Heart left ventricle (tissue), 16 donors: ENCODE measurements at regions not wholly inside any gene's neighbourhood (a gene's known extent, or its start where the extent isn't known, plus 50 kb on each side); places are given as distances from the start of the nearest gene placed in this dataset.

Experiments used
- ATAC-seq, 4 donors: fragments of 200-7000 bp; cut with Tn5 transposase; one replicate each; pipeline ENCODE4 v1.9.1; 2020 to 2022; ENCODE audit warnings: moderate library complexity in 4 of 4, mild to moderate bottlenecking in 3 of 4, moderate number of reproducible peaks in 1 of 4
- DNase-seq, 5 donors: peaks; one replicate each; pipeline ENCODE4 v3.0.0-alpha.2; 2020
- H3K27ac ChIP-seq, 12 donors: fragments of 200-600 bp; sonication (generic) in 4 of 12; one replicate each; pipeline versions ENCODE4 v1.5.0 to v1.8.0; 2016 to 2022; ENCODE audit warnings: mild to moderate bottlenecking in 2 of 12
- H3K27me3 ChIP-seq, 9 donors: fragments of 200-600 bp; sonication (generic) in 2 of 9; one replicate each; pipeline versions ENCODE4 v1.5.1 to v1.8.0; 2016 to 2022; ENCODE audit warnings: mild to moderate bottlenecking in 3 of 9
- H3K36me3 ChIP-seq, 9 donors: fragments of 200-600 bp; sonication (generic) in 2 of 9; one replicate each; pipeline versions ENCODE4 v1.5.0 to v1.8.0; 2018 to 2022; ENCODE audit warnings: mild to moderate bottlenecking in 2 of 9
- H3K4me1 ChIP-seq, 12 donors: fragments of 200-600 bp; sonication (generic) in 4 of 12; one replicate each; pipeline versions ENCODE4 v1.5.0 to v1.8.0; 2016 to 2022; ENCODE audit warnings: mild to moderate bottlenecking in 3 of 12
- H3K4me3 ChIP-seq, 12 donors: fragments of 200-600 bp; sonication (generic) in 4 of 12; one replicate each; pipeline versions ENCODE4 v1.5.0 to v1.8.0; 2017 to 2022; ENCODE audit warnings: mild to moderate bottlenecking in 9 of 12, moderate library complexity in 4 of 12
- H3K9me3 ChIP-seq, 12 donors: fragments of 200-600 bp; sonication (generic) in 4 of 12; one replicate each; pipeline versions ENCODE4 v1.5.0 to v1.8.0; 2016 to 2022; ENCODE audit warnings: mild to moderate bottlenecking in 1 of 12
- POLR2A ChIP-seq, 2 donors: fragments of 450-650 bp; IDR thresholded peaks; one replicate each; pipeline ENCODE4 v1.6.1; 2017; ENCODE audit warnings: antibody characterized with exemption in 2 of 2, mild to moderate bottlenecking in 2 of 2, moderate library complexity in 2 of 2
- WGBS, 4 donors: extraction: QIAGEN DNeasy Blood & Tissue Kit in 2 of 4; methylation state at CpG; one replicate each; pipeline versions ENCODE4 v1.1.5 to v1.1.7; 2013 to 2018; 5-methylcytosine and 5-hydroxymethylcytosine counted together
- intact Hi-C, 10 donors: fragments of 100-400 bp; cut with DNase I; formaldehyde crosslinking; loops; one replicate each; pipeline versions ENCODE4 v1.11.1 to v1.14.2; 2022
- TF ChIP-seq, protein P1 (sequence below), 12 donors: fragments of 200-600 bp; sonication (generic) in 4 of 12; IDR thresholded peaks; one replicate each; pipeline versions ENCODE4 v1.5.0 to v1.8.0; 2018 to 2022; ENCODE audit warnings: antibody characterized with exemption in 12 of 12, mild to moderate bottlenecking in 5 of 12
- donor health status: ischemic (EF 13 %, LVEDD 7.1; RV severe dilation, severe dysfunction).
- donor health status: healthy with polysubstance abuse.
- donor health status: DM: no; HTN: yes; CAD: no.
- donor health status: DM: no; HTN: no; CAD: no.
- donor health status: ischemic (EF 25% LVEDD 6.9; RV normal size, moderate dysfunction).
- donor health status: ischemic (EF 25% LVEDD 5.7; RV mildly dilated, moderate dysfunction).
- donor health status: healthy.
- donor health status: DM: yes; HTN: yes; CAD: no.
- donor health status: ischemic (EF 35%, LVEDD 5.7; RV mildly dilated, moderate dysfunction).
- donor health status: nonischemic (EF 11% LVEDD 7.7; RV severe dilation, severe dysfunction).
- donor health status: DM: yes; HTN: yes; CAD: no.
- donor health status: PGD.
- donor health status: ischemic (EF 29% LVEDD 5.4; RV normal size, mild dysfunction).
- donor health status: nonischemic (EF 23%, LVEDD 6.1; RV moderate dilation, normal function).

DNA sequence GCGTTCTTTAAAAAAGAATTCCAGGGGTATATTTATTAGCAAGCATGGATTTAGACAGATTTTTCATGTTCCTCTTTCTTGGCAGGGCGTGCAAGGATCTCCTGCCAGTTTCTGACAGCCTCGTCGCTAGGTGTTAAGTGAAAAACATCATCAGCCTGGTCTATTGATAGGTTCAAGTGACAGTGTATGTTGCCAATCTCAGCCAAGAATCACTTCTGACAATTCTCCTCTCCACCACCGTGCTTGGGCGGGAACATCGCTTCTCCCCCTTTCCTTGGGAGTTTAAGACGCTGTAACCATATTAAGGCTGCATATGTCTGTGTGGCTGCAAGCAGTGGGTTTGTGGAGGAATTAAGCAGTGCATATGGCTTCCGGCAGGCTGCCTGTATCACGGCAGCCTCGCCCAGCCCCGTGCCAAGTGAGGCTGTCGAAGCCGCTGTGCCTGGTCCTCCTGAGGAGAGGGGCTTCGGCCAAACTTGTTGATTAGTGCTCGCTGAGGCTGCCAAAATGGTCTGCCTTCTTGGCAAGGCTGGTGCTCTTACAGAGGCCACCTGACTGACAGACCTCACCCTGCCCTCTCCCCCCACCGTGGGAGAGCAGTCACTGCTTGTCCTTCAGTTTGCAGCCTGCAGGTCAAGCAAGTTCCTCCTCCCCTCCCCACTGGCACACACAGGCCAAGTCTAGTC, 132.2 kb upstream of the MPHOSPH6 start:
- TF ChIP-seq, protein P1, sequence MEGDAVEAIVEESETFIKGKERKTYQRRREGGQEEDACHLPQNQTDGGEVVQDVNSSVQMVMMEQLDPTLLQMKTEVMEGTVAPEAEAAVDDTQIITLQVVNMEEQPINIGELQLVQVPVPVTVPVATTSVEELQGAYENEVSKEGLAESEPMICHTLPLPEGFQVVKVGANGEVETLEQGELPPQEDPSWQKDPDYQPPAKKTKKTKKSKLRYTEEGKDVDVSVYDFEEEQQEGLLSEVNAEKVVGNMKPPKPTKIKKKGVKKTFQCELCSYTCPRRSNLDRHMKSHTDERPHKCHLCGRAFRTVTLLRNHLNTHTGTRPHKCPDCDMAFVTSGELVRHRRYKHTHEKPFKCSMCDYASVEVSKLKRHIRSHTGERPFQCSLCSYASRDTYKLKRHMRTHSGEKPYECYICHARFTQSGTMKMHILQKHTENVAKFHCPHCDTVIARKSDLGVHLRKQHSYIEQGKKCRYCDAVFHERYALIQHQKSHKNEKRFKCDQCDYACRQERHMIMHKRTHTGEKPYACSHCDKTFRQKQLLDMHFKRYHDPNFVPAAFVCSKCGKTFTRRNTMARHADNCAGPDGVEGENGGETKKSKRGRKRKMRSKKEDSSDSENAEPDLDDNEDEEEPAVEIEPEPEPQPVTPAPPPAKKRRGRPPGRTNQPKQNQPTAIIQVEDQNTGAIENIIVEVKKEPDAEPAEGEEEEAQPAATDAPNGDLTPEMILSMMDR (IDR thresholded peaks at IDR 0.05), result no peak
- TF ChIP-seq POLR2A (IDR thresholded peaks at IDR 0.05), result no peak
- no peaks in the 10 kb centered on the region for H3K36me3 ChIP-seq
- 29 to 44% (median 33%) methylated on average over 14 to 17 of the region's 17 CpGs for WGBS, 4 donors

DNA sequence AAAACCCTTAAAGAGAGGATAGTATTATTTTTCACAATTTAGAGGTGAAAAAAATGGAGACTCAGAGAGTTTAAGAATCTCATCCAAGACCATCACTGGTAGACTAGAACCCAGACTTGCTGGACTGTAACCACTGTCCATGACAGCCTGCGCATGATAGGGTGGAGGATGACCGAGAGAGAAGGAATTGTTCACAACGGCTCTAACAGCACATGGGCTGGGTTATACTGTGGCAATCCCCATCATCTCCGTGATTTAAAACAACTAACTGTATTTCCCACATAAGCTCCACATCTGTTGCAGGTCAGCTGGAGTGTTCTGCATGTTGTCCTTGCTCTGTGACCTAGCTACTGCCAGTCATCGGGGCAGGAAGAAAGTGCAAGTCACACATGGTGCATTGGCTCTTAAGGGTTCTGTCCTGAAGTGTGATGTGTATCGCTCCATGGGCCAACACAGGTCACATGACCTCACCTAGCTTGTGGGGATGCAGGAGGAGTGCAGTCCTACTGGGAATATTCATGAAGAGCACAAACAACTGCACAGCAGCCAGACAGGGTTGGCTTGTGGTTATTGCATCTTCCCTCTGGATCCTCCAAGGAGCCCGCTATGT, 131.2 kb upstream of the MPHOSPH6 start:
- 55 to 80% (median 68%) methylated on average over 7 of the region's 7 CpGs for WGBS, 4 donors
- DNase-seq (peak in 1 of 5 donors; percentile 27), ATAC-seq (peak; percentile 49 to 73 (median 58))
- H3K27me3 ChIP-seq, result no peaks in the 10 kb centered on the region
- no peak for TF ChIP-seq POLR2A (IDR thresholded peaks at IDR 0.05)
- TF ChIP-seq, protein P1 (IDR thresholded peaks at IDR 0.05), result no peak
- no peaks in the 10 kb centered on the region for H3K36me3 ChIP-seq
- peaks cover 0 to 17% (median 0%) of the 10 kb centered on the region in 12 donors for H3K4me1 ChIP-seq
- intact Hi-C loops, result no loop called here
- no peaks in the 10 kb centered on the region for H3K9me3 ChIP-seq
- H3K4me3 ChIP-seq, result no peak overlapping the region
- peak overlapping the region in 10 of 12 donors; percentile 36 to 85 (median 72) for H3K27ac ChIP-seq

More for the DNA sequence above, 132.2 kb upstream of the MPHOSPH6 start:
- H3K4me3 ChIP-seq, result peak overlapping the region in 5 of 12 donors; percentile 3 to 31 (median 15)
- peaks cover 0 to 4% (median 0%) of the 10 kb centered on the region in 12 donors for H3K9me3 ChIP-seq
- ATAC-seq (peak; percentile 81 to 93 (median 90)), DNase-seq (peak; percentile 35 to 75 (median 58))
- peak overlapping the region in 11 of 12 donors; percentile 36 to 85 (median 70) for H3K27ac ChIP-seq
- H3K4me1 ChIP-seq, result peaks cover 0 to 17% (median 0%) of the 10 kb centered on the region in 12 donors
- intact Hi-C loops, result no loop called here
- no peaks in the 10 kb centered on the region for H3K27me3 ChIP-seq

DNA sequence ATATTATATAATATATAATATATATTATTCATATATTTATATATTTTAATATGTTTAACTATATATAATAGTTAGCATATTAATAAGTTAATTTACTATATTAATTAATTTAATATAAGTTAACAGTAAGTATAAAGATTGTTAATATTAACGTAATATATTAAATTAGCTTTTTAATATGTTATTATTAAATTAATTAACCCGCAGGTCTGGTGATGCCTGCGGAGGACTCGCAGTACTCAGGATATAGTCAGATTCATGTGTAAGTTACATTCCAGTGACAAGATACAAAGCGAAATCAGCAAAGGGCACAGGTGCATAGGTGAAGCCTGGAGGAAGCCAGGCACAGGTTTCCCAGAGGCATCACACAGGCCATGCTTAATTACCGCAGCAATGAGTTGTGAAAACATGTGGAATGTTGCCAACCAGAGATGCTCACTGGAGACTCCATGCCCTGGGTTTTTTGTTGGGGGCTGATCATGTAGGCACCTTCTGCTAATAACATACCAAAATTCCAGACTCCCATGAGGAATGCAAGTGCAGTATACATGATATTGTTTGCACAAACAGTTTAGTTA, 130.4 kb upstream of the MPHOSPH6 start:
- no peak for DNase-seq
- Histone ChIP-seq H3K4me1 (peaks cover 0 to 17% (median 0%) of the 10 kb centered on the region in 12 donors), H3K27ac (no peak overlapping the region), H3K4me3 (no peak overlapping the region), H3K36me3 (no peaks in the 10 kb centered on the region), H3K27me3 (no peaks in the 10 kb centered on the region), H3K9me3 (no peaks in the 10 kb centered on the region)
- 89 to 94% (median 91%) methylated on average over 6 of the region's 6 CpGs for WGBS, 4 donors
- no peak for ATAC-seq
- intact Hi-C loops, result no loop called here
- TF ChIP-seq, protein P1 (IDR thresholded peaks at IDR 0.05), result no peak
- TF ChIP-seq POLR2A (IDR thresholded peaks at IDR 0.05), result no peak

DNA sequence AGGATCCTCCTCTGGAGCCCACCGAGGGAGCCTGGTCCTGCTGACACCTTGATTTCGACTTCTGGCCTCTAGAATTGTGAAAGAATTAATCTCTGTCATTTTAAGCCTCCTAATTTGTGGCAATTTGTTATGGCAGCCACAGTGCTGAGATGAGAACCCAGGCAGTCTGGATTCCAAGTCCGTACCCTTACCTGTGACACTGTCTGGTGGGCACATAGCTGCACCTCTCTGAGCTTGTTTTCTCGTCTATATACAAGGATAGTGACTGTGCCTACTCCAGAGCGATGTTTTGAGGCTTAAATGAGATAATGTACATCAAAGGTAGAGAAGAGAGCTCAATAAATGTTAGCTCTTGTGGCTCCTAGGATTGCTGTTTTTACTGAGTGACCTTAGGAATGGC, 128.4 kb upstream of the MPHOSPH6 start:
- Histone ChIP-seq H3K36me3 (no peaks in the 10 kb centered on the region), H3K27me3 (no peaks in the 10 kb centered on the region), H3K4me1 (peaks cover 0 to 17% (median 0%) of the 10 kb centered on the region in 12 donors), H3K9me3 (no peaks in the 10 kb centered on the region), H3K27ac (no peak overlapping the region), H3K4me3 (no peak overlapping the region)
- intact Hi-C loops, result no loop called here
- no peak for TF ChIP-seq POLR2A (IDR thresholded peaks at IDR 0.05)
- TF ChIP-seq, protein P1 (IDR thresholded peaks at IDR 0.05), result no peak
- DNase-seq (no peak), ATAC-seq (no peak)
- WGBS, 4 donors, result 87 to 95% (median 92%) methylated on average over 5 of the region's 5 CpGs
